Mesodermal cell (in vitro differentiated cells): ENCODE measurements at regions not wholly inside any gene's neighbourhood (a gene's known extent, or its start where the extent isn't known, plus 50 kb on each side); places are given as distances from the start of the nearest gene placed in this dataset.

Experiments
- H3K27ac ChIP-seq: 2 replicates; pipeline ENCODE4 v1.7.0; 2013; ENCODE audit warnings: mild to moderate bottlenecking, low read depth, low read length, moderate library complexity; ENCODE audit not compliant: severe bottlenecking
- H3K36me3 ChIP-seq: 2 replicates; pipeline ENCODE4 v1.7.1; 2013; ENCODE audit warnings: mild to moderate bottlenecking, low read length, moderate library complexity; ENCODE audit not compliant: control insufficient read depth, insufficient read depth
- H3K4me1 ChIP-seq: one replicate; pipeline ENCODE4 v1.7.1; 2013; ENCODE audit warnings: mild to moderate bottlenecking, low read length; ENCODE audit not compliant: insufficient read depth, control insufficient read depth, poor library complexity, severe bottlenecking
- H3K4me3 ChIP-seq: 2 replicates; pipeline ENCODE4 v1.7.0; 2013; ENCODE audit warnings: low read length, control low read depth, mild to moderate bottlenecking; ENCODE audit not compliant: insufficient read depth, poor library complexity, severe bottlenecking; ENCODE audit errors: extremely low read depth
- H3K9me3 ChIP-seq: 2 replicates; pipeline ENCODE4 v1.7.1; 2013; ENCODE audit warnings: mild to moderate bottlenecking, low read length, moderate library complexity; ENCODE audit not compliant: control insufficient read depth
- WGBS, 2 experiments: methylation state at CpG; one replicate each; pipeline ENCODE4 v1.1.5; 2013; ENCODE audit warnings: missing lambda C conversion rate in 2 of 2; ENCODE audit not compliant: insufficient coverage in 2 of 2; 5-methylcytosine and 5-hydroxymethylcytosine counted together

GRCh38 chr5:67509402-67510186 lies 313.0 kb upstream of the CD180 start:
- Histone ChIP-seq H3K4me1 (no peaks in the 10 kb centered on the region), H3K27ac (no peak overlapping the region), H3K36me3 (no peaks in the 10 kb centered on the region), H3K9me3 (no peaks in the 10 kb centered on the region), H3K4me3 (no peak overlapping the region)
- WGBS, 2 experiments = 100% methylated on average over 1 to 2 of the region's 5 CpGs

GRCh38 chr5:67506241-67506640 lies 309.6 kb upstream of the CD180 start:
- no peaks in the 10 kb centered on the region for H3K4me1 ChIP-seq
- no peak overlapping the region for H3K4me3 ChIP-seq
- 94% methylated on average over 2 of the region's 2 CpGs; no CpG with 5 or more reads in 1 of the 2 experiments for WGBS, 2 experiments
- H3K36me3 ChIP-seq = no peaks in the 10 kb centered on the region
- no peaks in the 10 kb centered on the region for H3K9me3 ChIP-seq
- H3K27ac ChIP-seq = no peak overlapping the region

- WGBS, 2 experiments = 80 to 86% methylated on average over 1 of the region's 1 CpG
- Histone ChIP-seq H3K36me3 (no peaks in the 10 kb centered on the region), H3K27ac (no peak overlapping the region), H3K9me3 (no peaks in the 10 kb centered on the region), H3K4me1 (no peaks in the 10 kb centered on the region), H3K4me3 (no peak overlapping the region)
Observed at GRCh38 chr5:67502951-67503350, 306.4 kb upstream of the CD180 start.

- no peaks in the 10 kb centered on the region for H3K9me3 ChIP-seq
- H3K36me3 ChIP-seq = no peaks in the 10 kb centered on the region
- no peak overlapping the region for H3K27ac ChIP-seq
- WGBS, 2 experiments = 75 to 100% methylated on average over 1 of the region's 1 CpG
- H3K4me3 ChIP-seq = no peak overlapping the region
- H3K4me1 ChIP-seq = no peaks in the 10 kb centered on the region
Observed at GRCh38 chr5:67496051-67496450, 299.5 kb upstream of the CD180 start.

- WGBS, 2 experiments = 83 to 85% methylated on average over 2 to 3 of the region's 3 CpGs
- H3K9me3 ChIP-seq = no peaks in the 10 kb centered on the region
- H3K4me1 ChIP-seq = no peaks in the 10 kb centered on the region
- no peak overlapping the region for H3K4me3 ChIP-seq
- H3K27ac ChIP-seq = no peak overlapping the region
- H3K36me3 ChIP-seq = no peaks in the 10 kb centered on the region
Observed at GRCh38 chr5:67495072-67495471, 298.5 kb upstream of the CD180 start.

- H3K9me3 ChIP-seq = no peaks in the 10 kb centered on the region
- H3K4me3 ChIP-seq = no peak overlapping the region
- H3K36me3 ChIP-seq = no peaks in the 10 kb centered on the region
- 88 to 89% methylated on average over 6 to 10 of the region's 14 CpGs for WGBS, 2 experiments
- no peak overlapping the region for H3K27ac ChIP-seq
- H3K4me1 ChIP-seq = no peaks in the 10 kb centered on the region
Observed at GRCh38 chr5:67494186-67494855, 297.7 kb upstream of the CD180 start.

- Histone ChIP-seq H3K9me3 (no peaks in the 10 kb centered on the region), H3K27ac (no peak overlapping the region), H3K36me3 (no peaks in the 10 kb centered on the region), H3K4me1 (no peaks in the 10 kb centered on the region), H3K4me3 (no peak overlapping the region)
- WGBS, 2 experiments = 20 to 40% methylated on average over 1 of the region's 2 CpGs
Observed at GRCh38 chr5:67493676-67494075, 297.1 kb upstream of the CD180 start.

- Histone ChIP-seq H3K4me1 (no peaks in the 10 kb centered on the region), H3K9me3 (no peaks in the 10 kb centered on the region), H3K4me3 (no peak overlapping the region), H3K27ac (no peak overlapping the region), H3K36me3 (no peaks in the 10 kb centered on the region)
- 91 to 100% methylated on average over 1 to 7 of the region's 8 CpGs for WGBS, 2 experiments
Observed at GRCh38 chr5:67490543-67491321, 294.1 kb upstream of the CD180 start.

- Histone ChIP-seq H3K36me3 (no peaks in the 10 kb centered on the region), H3K27ac (no peak overlapping the region), H3K4me3 (no peak overlapping the region), H3K9me3 (no peaks in the 10 kb centered on the region), H3K4me1 (no peaks in the 10 kb centered on the region)
- WGBS, 2 experiments = 89 to 96% methylated on average over 3 to 4 of the region's 4 CpGs
Observed at GRCh38 chr5:67488885-67489284, 292.3 kb upstream of the CD180 start.

GRCh38 chr5:67487862-67488261 lies 291.3 kb upstream of the CD180 start:
- 83% methylated on average over 2 of the region's 4 CpGs; no CpG with 5 or more reads in 1 of the 2 experiments for WGBS, 2 experiments
- no peaks in the 10 kb centered on the region for H3K4me1 ChIP-seq
- H3K36me3 ChIP-seq = no peaks in the 10 kb centered on the region
- H3K4me3 ChIP-seq = no peak overlapping the region
- H3K27ac ChIP-seq = no peak overlapping the region
- no peaks in the 10 kb centered on the region for H3K9me3 ChIP-seq
